ENCODE measurements at regions not wholly inside any gene's neighbourhood (a gene's known extent, or its start where the extent isn't known, plus 50 kb on each side); places are given as distances from the start of the nearest gene placed in this dataset.
A peak's percentile ranks its signal among the peaks of the same experiment; 100 is the strongest.

DNA sequence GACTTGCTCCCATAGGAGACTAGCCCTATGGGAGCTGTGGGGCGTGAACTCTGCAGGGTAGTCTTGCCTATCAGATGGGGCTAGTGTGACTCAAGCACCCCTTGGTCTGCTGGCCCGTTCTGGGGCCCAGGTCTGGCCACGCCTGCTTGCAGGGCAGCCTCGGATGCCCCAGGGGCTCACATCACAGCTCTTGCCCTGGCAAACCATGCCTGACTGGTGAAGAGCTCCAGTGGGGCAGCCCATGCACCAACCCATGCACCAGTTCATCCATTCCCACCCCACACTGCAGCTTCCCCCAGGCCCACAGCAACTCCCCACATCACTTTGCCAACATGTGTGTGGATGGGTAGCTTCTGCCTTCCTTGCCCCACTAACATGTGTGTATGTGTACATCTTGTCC lies 93.9 kb upstream of the PRLR start:
- H2AFZ ChIP-seq (ENCODE audit: low read length), result no peak overlapping the region
- TF ChIP-seq EZH2 (optimal IDR thresholded peaks at IDR 0.05; ENCODE audit: low read depth, low read length), result no peak
- TF ChIP-seq EZH2phosphoT487 (IDR thresholded peaks at IDR 0.05; ENCODE audit: low read length), result no peak
- TF ChIP-seq, protein P1, sequence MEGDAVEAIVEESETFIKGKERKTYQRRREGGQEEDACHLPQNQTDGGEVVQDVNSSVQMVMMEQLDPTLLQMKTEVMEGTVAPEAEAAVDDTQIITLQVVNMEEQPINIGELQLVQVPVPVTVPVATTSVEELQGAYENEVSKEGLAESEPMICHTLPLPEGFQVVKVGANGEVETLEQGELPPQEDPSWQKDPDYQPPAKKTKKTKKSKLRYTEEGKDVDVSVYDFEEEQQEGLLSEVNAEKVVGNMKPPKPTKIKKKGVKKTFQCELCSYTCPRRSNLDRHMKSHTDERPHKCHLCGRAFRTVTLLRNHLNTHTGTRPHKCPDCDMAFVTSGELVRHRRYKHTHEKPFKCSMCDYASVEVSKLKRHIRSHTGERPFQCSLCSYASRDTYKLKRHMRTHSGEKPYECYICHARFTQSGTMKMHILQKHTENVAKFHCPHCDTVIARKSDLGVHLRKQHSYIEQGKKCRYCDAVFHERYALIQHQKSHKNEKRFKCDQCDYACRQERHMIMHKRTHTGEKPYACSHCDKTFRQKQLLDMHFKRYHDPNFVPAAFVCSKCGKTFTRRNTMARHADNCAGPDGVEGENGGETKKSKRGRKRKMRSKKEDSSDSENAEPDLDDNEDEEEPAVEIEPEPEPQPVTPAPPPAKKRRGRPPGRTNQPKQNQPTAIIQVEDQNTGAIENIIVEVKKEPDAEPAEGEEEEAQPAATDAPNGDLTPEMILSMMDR (IDR thresholded peaks at IDR 0.05; ENCODE audit: low read length), result no peak
- H3K9me3 ChIP-seq (replicated peaks; ENCODE audit: insufficient read depth, low read length), result no peaks in the 10 kb centered on the region
- no peak overlapping the region for H3K4me2 ChIP-seq (ENCODE audit: low read depth, low read length)
- no peaks in the 10 kb centered on the region for H3K36me3 ChIP-seq (replicated peaks; ENCODE audit: insufficient read depth, low read length)
- no peaks in the 10 kb centered on the region for H3K79me2 ChIP-seq (ENCODE audit: low read length)
- H3K4me1 ChIP-seq (ENCODE audit: low read length), result peaks cover 8% of the 10 kb centered on the region
- peaks cover 13% of the 10 kb centered on the region for H3F3A ChIP-seq (ENCODE audit: insufficient read depth, low read length)
- H3K4me3 ChIP-seq (ENCODE audit: low read length), result no peak overlapping the region
- no peaks in the 10 kb centered on the region for H3K27me3 ChIP-seq (replicated peaks; ENCODE audit: insufficient read depth, low read length)
- H3K9ac ChIP-seq (ENCODE audit: low read length), result no peak overlapping the region
- no peaks in the 10 kb centered on the region for H3K9me2 ChIP-seq (replicated peaks; ENCODE audit: insufficient read depth, low read length)
- DNase-seq, result no peak
- H4K20me1 ChIP-seq (ENCODE audit: insufficient read depth, low read length), result no peaks in the 10 kb centered on the region
- no peak overlapping the region for H3K27ac ChIP-seq (ENCODE audit: low read length)

DNA sequence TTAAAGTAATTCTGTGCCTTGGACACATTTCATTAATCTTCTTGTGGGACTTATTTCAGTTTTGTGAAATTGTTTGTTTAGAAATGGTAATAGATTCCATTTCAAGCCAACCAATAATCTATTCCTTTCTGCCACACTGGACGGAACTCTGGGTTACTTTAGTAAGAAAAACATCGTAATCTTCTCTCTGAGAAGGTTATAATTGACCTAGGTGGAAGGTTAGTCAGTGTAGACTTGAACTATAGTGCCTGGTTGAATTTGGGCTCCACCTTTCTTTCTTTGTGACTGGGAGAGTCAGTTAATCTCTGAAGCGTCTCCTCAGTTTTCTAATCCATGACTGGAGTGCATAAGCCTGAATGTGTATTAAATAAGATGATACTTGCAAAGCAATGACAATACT lies 89.7 kb upstream of the PRLR start:
- Histone ChIP-seq H3K9ac (ENCODE audit: low read length) (peak overlapping the region; percentile 13; the same call in 1 of the 2 replicates), H3K9me2 (replicated peaks; ENCODE audit: insufficient read depth, low read length) (no peaks in the 10 kb centered on the region), H3F3A (ENCODE audit: insufficient read depth, low read length) (peaks cover 15% of the 10 kb centered on the region), H3K27me3 (replicated peaks; ENCODE audit: insufficient read depth, low read length) (no peaks in the 10 kb centered on the region), H3K27ac (ENCODE audit: low read length) (peak overlapping the region; percentile 82), H3K4me2 (ENCODE audit: low read depth, low read length) (peak overlapping the region; percentile 74), H3K36me3 (replicated peaks; ENCODE audit: insufficient read depth, low read length) (no peaks in the 10 kb centered on the region), H3K4me3 (ENCODE audit: low read length) (peak overlapping the region; percentile 31), H2AFZ (ENCODE audit: low read length) (peak overlapping the region; percentile 13; the same call in 1 of the 2 replicates), H3K9me3 (replicated peaks; ENCODE audit: insufficient read depth, low read length) (no peaks in the 10 kb centered on the region), H3K4me1 (ENCODE audit: low read length) (peaks cover 15% of the 10 kb centered on the region), H3K79me2 (ENCODE audit: low read length) (no peaks in the 10 kb centered on the region), H4K20me1 (ENCODE audit: insufficient read depth, low read length) (no peaks in the 10 kb centered on the region)
- no peak for DNase-seq
- TF ChIP-seq EZH2phosphoT487 (IDR thresholded peaks at IDR 0.05; ENCODE audit: low read length) (no peak), EZH2 (optimal IDR thresholded peaks at IDR 0.05; ENCODE audit: low read depth, low read length) (no peak)
- TF ChIP-seq, protein P1 (IDR thresholded peaks at IDR 0.05; ENCODE audit: low read length), result no peak

DNA sequence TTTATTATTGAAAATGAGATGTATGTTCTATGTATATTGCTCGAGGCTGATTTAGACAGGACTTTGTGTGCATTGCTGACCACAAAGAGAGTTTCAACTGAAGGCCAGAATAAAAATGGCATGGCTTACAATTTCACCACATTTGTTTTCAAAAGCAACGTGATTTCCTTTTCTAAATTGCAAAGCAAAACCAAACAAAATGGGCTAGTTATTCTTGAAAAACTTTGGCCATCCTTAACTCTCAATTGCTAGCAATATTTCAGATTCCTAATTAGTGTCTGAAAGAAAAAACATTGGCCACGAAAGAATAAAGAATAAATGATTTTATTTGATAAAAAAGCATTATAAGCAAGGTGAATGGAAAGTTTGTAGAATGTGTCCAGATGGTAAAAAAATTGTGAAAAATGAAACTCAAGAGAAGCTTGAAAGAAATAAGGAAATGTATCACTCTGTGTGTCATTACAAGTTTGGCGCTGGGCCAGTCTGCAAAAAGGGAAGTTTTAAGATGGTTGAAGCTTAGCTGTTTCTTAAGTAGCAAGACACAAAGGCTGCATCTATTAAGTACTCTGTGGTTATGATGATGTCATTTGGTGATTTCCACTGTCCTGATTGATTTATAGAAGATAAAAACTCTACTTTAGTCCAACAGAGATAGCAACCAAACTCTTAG lies 89.2 kb upstream of the PRLR start:
- H3K27ac ChIP-seq (ENCODE audit: low read length), result peak overlapping the region; percentile 82
- peaks cover 15% of the 10 kb centered on the region for H3F3A ChIP-seq (ENCODE audit: insufficient read depth, low read length)
- no peak for TF ChIP-seq EZH2phosphoT487 (IDR thresholded peaks at IDR 0.05; ENCODE audit: low read length)
- TF ChIP-seq, protein P1 (IDR thresholded peaks at IDR 0.05; ENCODE audit: low read length), result no peak
- H3K27me3 ChIP-seq (replicated peaks; ENCODE audit: insufficient read depth, low read length), result no peaks in the 10 kb centered on the region
- H3K4me3 ChIP-seq (ENCODE audit: low read length), result peak overlapping the region; percentile 31
- peak overlapping the region; percentile 13; the same call in 1 of the 2 replicates for H2AFZ ChIP-seq (ENCODE audit: low read length)
- no peaks in the 10 kb centered on the region for H4K20me1 ChIP-seq (ENCODE audit: insufficient read depth, low read length)
- H3K9ac ChIP-seq (ENCODE audit: low read length), result peak overlapping the region; percentile 13; the same call in 1 of the 2 replicates
- peaks cover 15% of the 10 kb centered on the region for H3K4me1 ChIP-seq (ENCODE audit: low read length)
- H3K9me3 ChIP-seq (replicated peaks; ENCODE audit: insufficient read depth, low read length), result no peaks in the 10 kb centered on the region
- DNase-seq, result peak; percentile 88
- H3K36me3 ChIP-seq (replicated peaks; ENCODE audit: insufficient read depth, low read length), result no peaks in the 10 kb centered on the region
- no peaks in the 10 kb centered on the region for H3K79me2 ChIP-seq (ENCODE audit: low read length)
- H3K9me2 ChIP-seq (replicated peaks; ENCODE audit: insufficient read depth, low read length), result no peaks in the 10 kb centered on the region
- H3K4me2 ChIP-seq (ENCODE audit: low read depth, low read length), result peak overlapping the region; percentile 74
